NCI-H460 (cell line): ENCODE measurements at regions not wholly inside any gene's neighbourhood (a gene's known extent, or its start where the extent isn't known, plus 50 kb on each side); places are given as distances from the start of the nearest gene placed in this dataset.

Source experiments
- DNase-seq: peaks from one replicate; pipeline ENCODE4 v3.0.0-alpha.2; 2016; ENCODE audit warnings: low read depth; ENCODE audit errors: extremely low read depth

GRCh38 chr2:129864719-129865118 lies 114.7 kb upstream of the RAB6C start:
- no peak for DNase-seq

GRCh38 chr2:129865976-129866375 lies 113.5 kb upstream of the RAB6C start:
- no peak for DNase-seq

- no peak for DNase-seq
These were observed 113.1 kb upstream of the RAB6C start for GRCh38 chr2:129866391-129866790.

GRCh38 chr2:129868151-129868550 lies 111.3 kb upstream of the RAB6C start:
- DNase-seq: no peak

- DNase-seq: no peak
These were observed 108.7 kb upstream of the RAB6C start for GRCh38 chr2:129870685-129871241.

- no peak for DNase-seq
These were observed 107.0 kb upstream of the RAB6C start for GRCh38 chr2:129872446-129872845.

- no peak for DNase-seq
These were observed 102.9 kb upstream of the RAB6C start for GRCh38 chr2:129876541-129876940.

GRCh38 chr2:129877289-129877741 lies 102.2 kb upstream of the RAB6C start:
- DNase-seq: peak; percentile 69

GRCh38 chr2:129877795-129878775 lies 101.4 kb upstream of the RAB6C start:
- no peak for DNase-seq

GRCh38 chr2:129879614-129880180 lies 99.8 kb upstream of the RAB6C start:
- DNase-seq: no peak

GRCh38 chr2:129880309-129880708 lies 99.2 kb upstream of the RAB6C start:
- no peak for DNase-seq

GRCh38 chr2:129880971-129881370 lies 98.5 kb upstream of the RAB6C start:
- no peak for DNase-seq

- DNase-seq: no peak
These were observed 97.6 kb upstream of the RAB6C start for GRCh38 chr2:129881786-129882396.

GRCh38 chr2:129882476-129882875 lies 97.0 kb upstream of the RAB6C start:
- no peak for DNase-seq

- no peak for DNase-seq
These were observed 96.3 kb upstream of the RAB6C start for GRCh38 chr2:129883121-129883520.

- DNase-seq: no peak
These were observed 95.2 kb upstream of the RAB6C start for GRCh38 chr2:129884221-129884786.

GRCh38 chr2:129885735-129886134 lies 93.7 kb upstream of the RAB6C start:
- no peak for DNase-seq

- no peak for DNase-seq
These were observed 91.7 kb upstream of the RAB6C start for GRCh38 chr2:129887688-129888266.

- DNase-seq: no peak
These were observed 91.0 kb upstream of the RAB6C start for GRCh38 chr2:129888461-129888860.

- DNase-seq: no peak
These were observed 90.6 kb upstream of the RAB6C start for GRCh38 chr2:129888896-129889295.
